Suprapubic skin (tissue), 4 donors: ENCODE measurements at regions not wholly inside any gene's neighbourhood (a gene's known extent, or its start where the extent isn't known, plus 50 kb on each side); places are given as distances from the start of the nearest gene placed in this dataset.

Source experiments
- DNase-seq, 2 donors: peaks; one replicate each; pipeline ENCODE4 v3.0.0-alpha.2; 2019; ENCODE audit warnings: low spot score in 2 of 2
- H3K27ac ChIP-seq: fragments of 200-600 bp; sonication (generic); one replicate; pipeline ENCODE4 v1.5.1; 2019
- H3K27me3 ChIP-seq: fragments of 200-600 bp; sonication (generic); one replicate; pipeline ENCODE4 v1.5.1; 2019
- H3K36me3 ChIP-seq: fragments of 200-600 bp; sonication (generic); one replicate; pipeline ENCODE4 v1.5.1; 2019
- H3K4me1 ChIP-seq: fragments of 200-600 bp; sonication (generic); one replicate; pipeline ENCODE4 v1.5.1; 2019
- H3K4me3 ChIP-seq: fragments of 200-600 bp; sonication (generic); one replicate; pipeline ENCODE4 v1.5.1; 2019; ENCODE audit warnings: mild to moderate bottlenecking
- H3K9me3 ChIP-seq: fragments of 200-600 bp; sonication (generic); one replicate; pipeline ENCODE4 v1.5.1; 2019
- CTCF ChIP-seq, 2 donors: fragments of 200-600 bp in 1 of 2; fragments of 450-650 bp in 1 of 2; sonication (generic) in 1 of 2; IDR thresholded peaks; one replicate each; pipeline ENCODE4 v1.5.1; 2016 to 2019; ENCODE audit warnings: antibody characterized with exemption in 2 of 2, mild to moderate bottlenecking in 1 of 2, moderate library complexity in 1 of 2
- EP300 ChIP-seq: sonication (generic); formaldehyde crosslinking; IDR thresholded peaks from one replicate; pipeline ENCODE4 v1.6.1; 2017; ENCODE audit warnings: antibody characterized with exemption
- POLR2A ChIP-seq, 2 donors: fragments of 450-650 bp; IDR thresholded peaks; one replicate each; pipeline ENCODE4 v1.6.1; 2017; ENCODE audit warnings: antibody characterized with exemption in 2 of 2, mild to moderate bottlenecking in 2 of 2, moderate library complexity in 2 of 2
- POLR2AphosphoS5 ChIP-seq, 3 donors: sonication (generic); formaldehyde crosslinking; IDR thresholded peaks; one replicate each; pipeline ENCODE4 v1.6.1; 2017; ENCODE audit warnings: antibody characterized with exemption in 3 of 3
- WGBS: methylation state at CpG from one replicate; pipeline ENCODE4 v1.1.5; 2018; 5-methylcytosine and 5-hydroxymethylcytosine counted together

- Histone ChIP-seq H3K9me3 (no peaks in the 10 kb centered on the region), H3K4me1 (no peaks in the 10 kb centered on the region), H3K27me3 (no peaks in the 10 kb centered on the region), H3K27ac (no peak overlapping the region), H3K4me3 (no peak overlapping the region), H3K36me3 (no peaks in the 10 kb centered on the region)
- WGBS, result 99% methylated on average over 3 of the region's 3 CpGs
- no peak for DNase-seq
- TF ChIP-seq POLR2AphosphoS5 (IDR thresholded peaks at IDR 0.05) (no peak), EP300 (no peak), POLR2A (IDR thresholded peaks at IDR 0.05) (no peak), CTCF (IDR thresholded peaks at IDR 0.05) (no peak)
Observed at GRCh38 chr3:70734756-70735155, 422.3 kb upstream of the MDFIC2 start.

DNA sequence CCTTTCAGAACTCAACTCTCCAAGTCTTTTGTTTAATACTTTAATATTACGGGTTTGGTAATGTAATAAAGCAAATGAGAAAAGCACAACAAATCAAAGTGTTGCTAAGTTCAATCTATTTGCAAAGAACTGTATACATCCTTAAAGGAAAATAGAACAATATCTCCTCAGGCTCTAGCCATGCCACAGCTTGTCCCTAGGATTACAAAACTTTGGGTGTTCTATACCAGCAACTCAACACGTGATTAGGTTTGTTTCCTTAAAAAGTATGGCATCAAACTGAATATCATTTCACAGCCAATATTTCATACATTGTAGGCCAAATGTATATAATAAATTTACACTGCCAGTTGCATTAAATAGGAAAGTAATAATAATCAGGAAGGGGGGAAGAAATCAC lies 418.6 kb upstream of the MDFIC2 start:
- Histone ChIP-seq H3K9me3 (no peaks in the 10 kb centered on the region), H3K27me3 (no peaks in the 10 kb centered on the region), H3K4me1 (no peaks in the 10 kb centered on the region), H3K4me3 (no peak overlapping the region), H3K27ac (no peak overlapping the region), H3K36me3 (no peaks in the 10 kb centered on the region)
- TF ChIP-seq CTCF (IDR thresholded peaks at IDR 0.05), result no peak
- TF ChIP-seq EP300, result no peak
- TF ChIP-seq POLR2AphosphoS5 (IDR thresholded peaks at IDR 0.05), result no peak
- no peak for TF ChIP-seq POLR2A (IDR thresholded peaks at IDR 0.05)
- WGBS, result 53% methylated on average over 2 of the region's 2 CpGs
- no peak for DNase-seq

DNA sequence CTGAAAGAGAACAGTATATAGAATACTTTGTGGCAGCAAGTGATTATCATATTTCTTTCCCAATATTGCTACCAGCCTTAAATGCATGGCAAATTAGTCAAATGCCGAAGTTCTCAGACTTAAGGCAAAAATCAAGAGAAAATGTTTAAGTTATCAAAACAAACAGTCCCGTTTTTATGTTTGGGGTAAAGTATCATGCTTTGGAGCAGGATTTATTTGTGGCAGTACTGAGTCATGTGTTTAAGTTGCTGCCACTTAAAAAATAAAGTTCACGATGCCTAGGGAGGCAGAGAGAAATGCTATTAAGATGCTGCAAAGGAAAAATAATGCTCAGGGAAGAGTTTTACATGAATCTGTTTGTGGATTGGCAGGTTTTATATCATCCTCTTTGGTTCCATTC lies 417.4 kb upstream of the MDFIC2 start:
- 79% methylated on average over 3 of the region's 3 CpGs for WGBS

GRCh38 chr3:70728311-70728710 lies 415.9 kb upstream of the MDFIC2 start:
- WGBS, result 52% methylated on average over 1 of the region's 1 CpG
- Histone ChIP-seq H3K27ac (no peak overlapping the region), H3K36me3 (no peaks in the 10 kb centered on the region), H3K9me3 (no peaks in the 10 kb centered on the region), H3K27me3 (no peaks in the 10 kb centered on the region), H3K4me1 (no peaks in the 10 kb centered on the region), H3K4me3 (no peak overlapping the region)
- TF ChIP-seq EP300 (no peak), CTCF (IDR thresholded peaks at IDR 0.05) (no peak), POLR2A (IDR thresholded peaks at IDR 0.05) (no peak), POLR2AphosphoS5 (IDR thresholded peaks at IDR 0.05) (no peak)
- DNase-seq, result no peak

More for the DNA sequence above, 417.4 kb upstream of the MDFIC2 start:
- H3K4me3 ChIP-seq, result no peak overlapping the region
- no peak for DNase-seq
- TF ChIP-seq POLR2A (IDR thresholded peaks at IDR 0.05), result no peak
- no peak for TF ChIP-seq EP300
- TF ChIP-seq CTCF (IDR thresholded peaks at IDR 0.05), result no peak
- no peak for TF ChIP-seq POLR2AphosphoS5 (IDR thresholded peaks at IDR 0.05)
- no peaks in the 10 kb centered on the region for H3K27me3 ChIP-seq
- H3K9me3 ChIP-seq, result no peaks in the 10 kb centered on the region
- H3K36me3 ChIP-seq, result no peaks in the 10 kb centered on the region
- no peaks in the 10 kb centered on the region for H3K4me1 ChIP-seq
- H3K27ac ChIP-seq, result no peak overlapping the region

GRCh38 chr3:70726961-70727360 lies 414.5 kb upstream of the MDFIC2 start:
- H3K9me3 ChIP-seq, result no peaks in the 10 kb centered on the region
- TF ChIP-seq POLR2A (IDR thresholded peaks at IDR 0.05) (no peak), CTCF (IDR thresholded peaks at IDR 0.05) (no peak), EP300 (no peak), POLR2AphosphoS5 (IDR thresholded peaks at IDR 0.05) (no peak)
- DNase-seq, result no peak
- 93% methylated on average over 2 of the region's 2 CpGs for WGBS
- no peak overlapping the region for H3K27ac ChIP-seq
- H3K27me3 ChIP-seq, result no peaks in the 10 kb centered on the region
- H3K36me3 ChIP-seq, result no peaks in the 10 kb centered on the region
- no peak overlapping the region for H3K4me3 ChIP-seq
- H3K4me1 ChIP-seq, result no peaks in the 10 kb centered on the region
